ENCODE measurements at regions not wholly inside any gene's neighbourhood (a gene's known extent, or its start where the extent isn't known, plus 50 kb on each side); places are given as distances from the start of the nearest gene placed in this dataset.

GRCh38 chr3:14286887-14287500 lies 108.4 kb downstream of the LSM3 start:
- DNase-seq (ENCODE audit: low read depth in 4 of 4, low spot score in 3 of 4) = no peak

DNA sequence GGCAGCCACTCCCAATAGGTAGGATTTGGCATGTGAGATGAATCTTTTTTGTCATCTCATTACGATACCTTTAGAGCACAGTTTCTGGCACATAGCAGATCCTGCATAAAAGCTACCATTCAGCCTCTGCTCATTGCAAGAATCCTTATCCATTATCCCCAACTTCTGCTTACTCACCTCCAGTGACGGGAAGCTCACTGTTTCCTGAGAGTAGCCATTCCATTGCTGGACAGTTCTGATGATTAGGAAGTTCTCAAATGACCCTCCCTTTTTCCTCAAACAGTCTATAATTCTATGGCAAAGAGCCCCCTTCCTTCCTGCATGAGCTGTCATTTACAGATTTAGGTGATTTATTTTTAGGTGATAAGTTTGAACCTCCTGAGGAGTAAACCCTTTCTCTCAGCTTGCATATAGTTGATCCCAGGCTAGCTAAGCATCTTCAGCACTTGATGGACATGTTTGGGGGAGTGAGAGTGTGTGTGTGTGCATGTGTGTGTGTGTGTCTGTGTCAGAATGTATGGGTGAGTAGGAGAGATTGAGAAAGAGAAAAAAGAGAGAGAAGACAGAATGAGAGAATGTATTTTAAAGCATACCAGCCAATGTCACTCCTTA lies 109.7 kb downstream of the LSM3 start:
- DNase-seq (ENCODE audit: low read depth in 4 of 4, low spot score in 3 of 4) = no peak

GRCh38 chr3:14288833-14289451 lies 110.3 kb downstream of the LSM3 start:
- DNase-seq (ENCODE audit: low read depth in 4 of 4, low spot score in 3 of 4) = no peak

- DNase-seq (ENCODE audit: low read depth in 4 of 4, low spot score in 3 of 4) = no peak
These were observed 111.2 kb downstream of the LSM3 start for GRCh38 chr3:14289590-14290461.

DNA sequence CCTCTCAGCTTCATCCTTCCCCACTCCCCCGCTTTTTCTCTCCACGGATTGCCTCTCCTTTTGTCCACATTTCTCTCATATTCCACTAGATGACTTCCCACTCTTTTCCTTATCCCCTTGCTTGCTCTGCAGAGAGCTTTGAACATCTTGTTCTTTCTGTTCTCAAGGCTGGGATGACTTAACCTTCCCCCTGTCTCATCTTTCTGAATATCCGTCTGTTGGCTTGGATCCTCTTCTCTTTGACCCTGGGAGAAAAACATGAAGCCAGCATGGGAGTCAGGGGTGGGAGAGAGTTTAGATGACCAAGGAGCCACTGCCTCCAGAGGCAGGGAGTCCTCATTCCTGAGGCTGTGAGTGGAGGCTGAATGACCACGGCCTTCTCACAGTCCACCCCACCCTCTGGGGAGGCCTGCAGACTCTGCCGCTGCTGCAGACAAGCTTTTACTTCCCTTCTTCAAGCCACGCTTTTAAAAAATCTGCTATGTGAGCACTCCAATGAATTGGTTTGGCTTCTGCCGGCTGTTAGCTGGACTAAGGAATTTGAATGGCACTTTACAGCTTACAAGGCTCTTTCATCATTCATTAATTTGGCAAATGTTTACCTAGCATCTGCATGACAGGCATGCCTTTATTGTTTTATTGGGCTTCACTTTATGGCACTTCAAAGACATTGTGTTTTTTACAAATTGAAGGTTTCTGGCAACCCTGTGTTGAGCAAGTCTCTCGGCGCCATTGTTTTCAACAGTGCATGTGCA lies 111.6 kb upstream of the SLC6A6 start:
- peak in 2 of 4 donors; percentile 22 to 47 for DNase-seq (ENCODE audit: low read depth in 4 of 4, low spot score in 3 of 4)

DNA sequence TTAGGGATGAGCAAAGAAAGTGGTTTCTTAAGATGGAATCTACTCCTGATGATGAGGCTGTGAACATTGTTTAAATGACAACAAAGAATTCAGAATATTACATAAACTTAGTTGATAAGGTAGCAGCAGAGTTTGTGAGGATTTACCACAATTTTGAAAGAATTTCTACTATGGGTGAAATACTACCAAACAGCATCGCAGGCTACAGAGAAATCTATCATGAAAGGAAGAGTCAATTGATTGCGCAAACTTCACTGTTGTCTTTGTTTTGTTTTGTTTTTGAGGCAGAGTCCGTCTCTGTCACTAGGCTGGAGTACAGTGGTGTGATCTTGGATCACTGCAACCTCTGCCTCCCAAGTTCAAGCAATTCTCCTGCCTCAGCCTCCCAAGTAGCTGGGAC lies 107.4 kb upstream of the SLC6A6 start:
- no peak for DNase-seq (ENCODE audit: low read depth in 4 of 4, low spot score in 3 of 4)

DNA sequence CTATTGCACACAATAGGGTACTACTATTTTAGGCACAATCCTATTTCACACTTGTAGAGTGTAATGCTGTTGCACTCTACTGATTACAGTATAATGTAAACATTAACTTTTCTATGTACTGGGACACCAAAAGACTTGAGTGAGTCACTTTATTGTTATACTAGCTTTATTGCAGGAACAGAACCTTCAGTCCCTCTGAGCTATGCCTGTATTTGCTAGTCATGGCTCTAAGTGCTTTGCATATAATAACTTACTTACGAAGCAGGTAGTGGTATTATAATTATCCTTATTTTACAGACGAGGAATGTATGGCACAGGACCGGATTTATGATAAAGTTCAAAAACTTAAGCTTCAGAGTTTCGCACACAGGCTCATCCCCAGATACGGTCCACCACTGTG lies 106.6 kb upstream of the SLC6A6 start:
- DNase-seq (ENCODE audit: low read depth in 4 of 4, low spot score in 3 of 4) = no peak

DNA sequence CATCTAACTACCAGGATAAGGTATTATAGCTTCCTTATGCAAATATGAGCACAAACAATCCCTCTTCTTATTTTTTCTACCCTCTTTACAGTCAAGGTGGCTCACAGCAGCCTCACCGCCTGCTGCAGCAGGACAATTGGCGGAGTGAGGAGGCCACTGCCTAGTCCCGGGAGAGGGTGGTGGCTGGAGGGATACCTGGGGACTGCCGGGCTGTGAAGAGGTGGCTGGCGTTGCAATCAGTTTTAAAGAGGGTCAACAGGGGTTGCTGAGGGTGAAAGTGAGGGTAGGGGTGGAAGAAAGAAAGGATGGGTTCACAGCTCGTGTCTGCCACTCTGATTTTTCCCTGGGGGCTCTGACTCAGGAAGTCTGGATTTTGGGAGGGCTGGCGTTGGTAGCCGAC lies 105.1 kb upstream of the SLC6A6 start:
- DNase-seq (ENCODE audit: low read depth in 4 of 4, low spot score in 3 of 4) = no peak

DNA sequence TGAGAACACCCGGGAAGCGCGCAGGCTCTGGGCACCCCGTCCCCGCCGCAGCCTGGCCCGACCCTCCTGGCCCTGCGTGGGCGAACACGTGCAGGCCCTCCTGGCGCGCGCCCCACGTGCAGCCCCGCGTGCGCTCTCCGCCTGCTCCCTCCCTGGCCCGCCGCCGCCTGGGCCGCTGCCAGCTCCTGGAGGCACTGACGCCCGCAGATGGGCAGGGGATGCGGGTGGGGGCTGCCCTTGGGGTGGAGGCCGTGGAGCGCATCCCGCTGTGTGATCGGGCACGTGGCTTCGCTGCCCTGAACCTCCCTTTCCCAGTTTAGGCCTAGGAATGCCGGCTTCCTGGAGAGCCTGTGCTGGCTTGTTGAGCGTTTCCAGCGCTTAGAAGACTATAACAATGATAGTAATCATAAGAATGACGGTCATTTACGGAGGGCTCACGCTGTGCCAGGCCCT lies 104.6 kb upstream of the SLC6A6 start:
- DNase-seq (ENCODE audit: low read depth in 4 of 4, low spot score in 3 of 4) = peak in 2 of 4 donors; percentile 30 to 32

- DNase-seq (ENCODE audit: low read depth in 4 of 4, low spot score in 3 of 4) = no peak
These were observed 104.0 kb upstream of the SLC6A6 start for GRCh38 chr3:14298442-14298841.

DNA sequence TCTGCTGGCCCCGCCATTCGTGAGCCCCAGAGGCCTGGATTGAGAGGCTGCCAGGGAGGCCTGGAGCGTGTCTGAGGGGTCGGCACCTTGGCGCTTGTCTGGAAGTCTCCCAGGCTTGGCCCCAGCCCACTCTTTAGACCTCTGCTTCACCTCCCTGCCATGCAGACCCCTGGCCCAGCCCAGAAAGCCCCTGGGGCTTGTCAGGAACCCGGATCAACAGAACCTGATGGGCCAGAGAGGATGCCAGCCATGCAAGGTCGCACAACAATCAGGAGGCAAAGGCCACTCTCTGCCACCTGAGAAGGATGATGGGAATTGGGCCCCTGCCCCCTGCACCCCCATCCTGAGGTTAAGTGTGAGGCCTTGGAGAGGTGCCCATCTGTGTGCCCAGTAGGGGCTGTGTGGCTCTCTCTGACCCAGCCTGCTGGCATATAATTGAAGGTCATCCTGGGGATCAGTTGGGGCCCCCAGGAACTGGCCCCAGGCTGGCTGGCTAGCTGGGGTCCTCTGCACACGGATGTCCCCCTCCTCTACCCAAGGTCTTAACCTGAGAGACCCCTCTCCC lies 103.3 kb upstream of the SLC6A6 start:
- DNase-seq (ENCODE audit: low read depth in 4 of 4, low spot score in 3 of 4) = no peak

DNA sequence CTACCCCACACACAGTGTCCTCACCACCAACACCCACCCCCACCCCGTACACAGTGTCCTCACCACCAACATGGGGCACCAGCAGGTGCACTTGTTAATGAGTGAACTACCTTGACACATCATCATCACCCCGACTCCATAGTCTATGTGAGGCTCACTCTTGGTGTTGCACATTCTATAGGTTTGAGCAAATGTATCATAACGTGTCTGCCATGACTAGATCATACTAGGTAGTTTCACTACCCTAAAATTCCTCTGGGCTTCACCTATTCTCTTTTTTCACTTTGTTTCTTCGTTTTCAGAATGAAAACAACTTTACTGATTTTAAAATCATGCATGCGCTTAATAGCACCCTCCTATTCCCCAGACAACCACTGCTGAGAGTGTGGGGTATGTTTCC lies 102.6 kb upstream of the SLC6A6 start:
- no peak for DNase-seq (ENCODE audit: low read depth in 4 of 4, low spot score in 3 of 4)

DNA sequence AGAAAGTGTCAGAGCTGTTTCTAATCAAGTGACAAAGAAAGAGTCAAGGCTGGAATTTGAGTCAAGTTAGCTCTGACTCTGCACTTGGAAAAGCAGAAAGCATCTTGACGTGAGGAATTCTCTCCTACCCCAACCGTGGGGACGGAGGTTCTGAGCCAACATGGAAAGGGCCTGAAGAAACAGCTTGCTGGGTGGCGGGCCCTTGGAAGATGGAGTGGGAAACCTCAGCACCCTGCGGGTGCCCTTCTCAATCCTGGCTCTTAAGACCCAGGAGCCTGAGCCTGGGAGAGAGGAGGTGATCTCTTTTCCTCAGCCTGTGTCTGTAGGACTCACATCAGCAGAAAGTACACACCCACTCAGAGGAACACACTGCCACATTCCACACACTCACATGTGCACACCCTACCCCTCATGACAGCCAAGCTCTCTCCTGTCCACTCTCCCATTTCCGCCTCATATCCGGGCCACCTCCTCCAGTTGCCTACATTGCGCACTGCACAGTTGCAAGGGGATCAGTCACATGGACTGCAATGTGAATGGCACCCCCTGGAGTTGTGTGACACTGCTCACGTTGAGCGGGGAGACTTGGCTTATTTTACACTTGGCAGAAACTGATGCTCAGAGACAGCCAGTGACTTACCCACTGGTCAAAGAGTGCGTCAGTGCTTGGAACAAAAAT lies 101.5 kb upstream of the SLC6A6 start:
- no peak for DNase-seq (ENCODE audit: low read depth in 4 of 4, low spot score in 3 of 4)

DNA sequence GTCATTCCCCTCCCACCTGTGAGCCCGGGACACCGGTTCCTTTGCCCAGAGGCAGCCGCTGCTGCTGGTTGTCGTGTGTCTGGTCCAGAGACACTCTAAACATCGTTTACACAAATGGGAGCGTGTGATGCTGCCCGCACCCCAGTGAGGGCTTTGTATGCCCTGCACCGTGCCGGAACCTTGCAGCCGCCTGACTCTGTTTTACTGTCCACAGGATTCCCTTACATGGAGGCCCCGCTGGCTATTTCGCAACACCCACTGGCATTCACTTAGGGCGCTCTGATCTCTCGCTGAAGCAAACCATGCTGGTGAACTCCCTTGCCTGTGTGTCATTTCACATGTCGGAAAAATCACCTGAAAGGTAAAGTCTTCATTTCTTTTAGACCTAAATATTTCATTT lies 100.8 kb upstream of the SLC6A6 start:
- no peak for DNase-seq (ENCODE audit: low read depth in 4 of 4, low spot score in 3 of 4)

- no peak for DNase-seq (ENCODE audit: low read depth in 4 of 4, low spot score in 3 of 4)
These were observed 98.9 kb upstream of the SLC6A6 start for GRCh38 chr3:14303336-14304100.

DNA sequence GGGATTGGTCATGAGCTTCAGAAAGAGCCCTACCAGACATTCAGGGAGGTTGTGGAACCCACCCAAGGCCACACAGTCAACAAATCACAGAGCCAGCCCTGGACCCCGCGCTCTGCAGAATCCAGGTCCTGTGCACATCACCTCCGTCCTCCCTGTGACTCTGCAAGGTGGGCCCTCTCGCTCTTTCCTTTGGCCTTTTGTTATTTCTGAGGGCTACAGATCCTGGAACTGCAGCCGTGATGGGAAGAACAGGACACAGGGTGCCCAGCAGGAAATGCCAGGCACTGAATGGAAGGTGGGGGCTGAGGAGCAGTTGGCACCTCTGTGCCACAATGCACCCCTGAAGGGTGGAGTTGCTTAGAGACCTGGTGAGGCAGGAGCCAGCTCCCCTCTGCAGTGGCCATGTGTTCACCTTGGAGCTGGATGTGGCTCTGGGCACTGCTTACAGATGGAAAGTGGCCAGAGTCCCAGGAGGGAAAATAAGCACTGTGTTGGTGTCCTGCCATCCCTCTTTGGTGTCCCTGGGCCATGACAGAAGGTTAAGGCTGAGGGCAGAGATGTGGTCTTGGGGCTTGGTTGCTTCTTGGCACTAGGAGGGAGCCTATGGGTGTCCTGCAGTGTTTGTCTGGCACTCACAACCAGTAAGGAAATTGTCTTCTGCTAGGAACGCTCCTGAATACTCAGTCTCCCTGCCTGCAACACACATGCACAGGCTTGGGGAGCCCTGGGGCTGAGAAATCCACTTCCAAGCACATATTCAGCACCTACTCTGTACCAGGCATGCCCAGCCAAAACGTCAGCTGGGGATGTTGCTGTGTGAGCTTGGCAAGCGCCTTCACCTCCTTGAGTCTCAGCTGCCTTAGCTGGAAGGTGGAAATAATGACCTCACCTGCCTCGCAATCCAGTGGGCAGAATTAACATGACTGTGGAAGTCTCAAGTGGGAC lies 98.0 kb upstream of the SLC6A6 start:
- no peak for DNase-seq (ENCODE audit: low read depth in 4 of 4, low spot score in 3 of 4)

- no peak for DNase-seq (ENCODE audit: low read depth in 4 of 4, low spot score in 3 of 4)
These were observed 97.1 kb upstream of the SLC6A6 start for GRCh38 chr3:14305324-14305723.

GRCh38 chr3:14306142-14306541 lies 96.3 kb upstream of the SLC6A6 start:
- no peak for DNase-seq (ENCODE audit: low read depth in 4 of 4, low spot score in 3 of 4)
